WTC11 (cell line): ENCODE measurements at regions not wholly inside any gene's neighbourhood (a gene's known extent, or its start where the extent isn't known, plus 50 kb on each side); places are given as distances from the start of the nearest gene placed in this dataset.

Experiments
- ATAC-seq: fragments of 200-7000 bp; cut with Tn5 transposase; 2 replicates; pipeline ENCODE4 v1.10.0; 2021; ENCODE audit warnings: mild to moderate bottlenecking, moderate library complexity
- CTCF ChIA-PET: fragments of 300-600 bp; sonication (Branson Sonifier 250); formaldehyde crosslinking; loops from one replicate; lab custom pipeline; 2021; ENCODE audit warnings: antibody characterized with exemption; lab: Charles Lee
- POLR2A ChIA-PET: fragments of 350-600 bp; sonication (Branson Sonifier 250); formaldehyde crosslinking; loops from one replicate; lab custom pipeline; 2021; ENCODE audit warnings: antibody characterized with exemption; lab: Charles Lee
- DNase-seq: peaks from one replicate; pipeline ENCODE4 v3.0.0; 2021; ENCODE audit warnings: low spot score
- H3K27ac Mint-ChIP-seq: 2 replicates; pipeline ENCODE4 v1.8.0; 2021; ENCODE audit warnings: mixed read lengths
- H3K27me3 Mint-ChIP-seq: 2 replicates; pipeline ENCODE4 v1.8.0; 2021; ENCODE audit warnings: low read depth, mild to moderate bottlenecking, moderate library complexity, mixed read lengths
- H3K36me3 Mint-ChIP-seq: 2 replicates; pipeline ENCODE4 v1.8.0; 2021; ENCODE audit warnings: mixed read lengths
- H3K4me1 Mint-ChIP-seq: 2 replicates; pipeline ENCODE4 v1.8.0; 2022; ENCODE audit warnings: mixed read lengths
- H3K4me3 Mint-ChIP-seq: 2 replicates; pipeline ENCODE4 v1.8.0; 2021; ENCODE audit warnings: mild to moderate bottlenecking, moderate library complexity, mixed read lengths
- H3K9me3 Mint-ChIP-seq: 2 replicates; pipeline ENCODE4 v1.8.0; 2021; ENCODE audit warnings: mixed read lengths
- CBFB ChIP-seq: sonication (generic); formaldehyde crosslinking; IDR thresholded peaks from 2 replicates; pipeline ENCODE4 v1.8.1; 2022; ENCODE audit warnings: mild to moderate bottlenecking, low read depth, missing genetic modification reagents
- NR1H2 ChIP-seq: sonication (generic); formaldehyde crosslinking; IDR thresholded peaks from 2 replicates; pipeline ENCODE4 v1.9.0; 2021; ENCODE audit warnings: mild to moderate bottlenecking, moderate library complexity, missing genetic modification reagents
- RELA ChIP-seq: sonication (generic); formaldehyde crosslinking; IDR thresholded peaks from 2 replicates; pipeline ENCODE4 v1.8.1; 2022; ENCODE audit warnings: missing genetic modification reagents, mild to moderate bottlenecking, borderline replicate concordance
- SMAD4 ChIP-seq: sonication (generic); formaldehyde crosslinking; IDR thresholded peaks from 2 replicates; pipeline ENCODE4 v1.8.0; 2022; ENCODE audit warnings: mild to moderate bottlenecking, missing genetic modification reagents
- TCF7 ChIP-seq: sonication (generic); formaldehyde crosslinking; IDR thresholded peaks from 2 replicates; pipeline ENCODE4 v1.8.0; 2022; ENCODE audit warnings: mild to moderate bottlenecking, low read depth, missing genetic modification reagents, moderate library complexity
- TEAD1 ChIP-seq: sonication (generic); formaldehyde crosslinking; IDR thresholded peaks from 2 replicates; pipeline ENCODE4 v1.8.0; 2022; ENCODE audit warnings: mild to moderate bottlenecking, missing genetic modification reagents
- TEAD4 ChIP-seq: sonication (generic); formaldehyde crosslinking; IDR thresholded peaks from 2 replicates; pipeline ENCODE4 v1.8.0; 2022; ENCODE audit warnings: mild to moderate bottlenecking, missing genetic modification reagents
- USF1 ChIP-seq: sonication (generic); formaldehyde crosslinking; IDR thresholded peaks from 2 replicates; pipeline ENCODE4 v1.8.0; 2022; ENCODE audit warnings: mild to moderate bottlenecking, missing genetic modification reagents
- ZNF232 ChIP-seq: sonication (generic); formaldehyde crosslinking; IDR thresholded peaks from 2 replicates; pipeline ENCODE4 v1.8.0; 2022; ENCODE audit warnings: mild to moderate bottlenecking, missing genetic modification reagents
- ZNF263 ChIP-seq: sonication (generic); formaldehyde crosslinking; IDR thresholded peaks from 2 replicates; pipeline ENCODE4 v1.8.1; 2022; ENCODE audit warnings: low read depth, mild to moderate bottlenecking, moderate library complexity, missing genetic modification reagents
- ZNF671 ChIP-seq: fragments of 250-450 bp; sonication (Bioruptor Pico); IDR thresholded peaks from 2 replicates; pipeline ENCODE4 v1.8.0; 2021; ENCODE audit warnings: mild to moderate bottlenecking
- TF ChIP-seq, protein P1 (sequence below): sonication (generic); formaldehyde crosslinking; IDR thresholded peaks from 2 replicates; pipeline ENCODE4 v1.8.1; 2022; ENCODE audit warnings: low read depth, mild to moderate bottlenecking, moderate library complexity, missing genetic modification reagents, borderline replicate concordance
- TF ChIP-seq, protein P2 (sequence below): fragments of 250-450 bp; sonication (Bioruptor Pico); IDR thresholded peaks from 2 replicates; pipeline ENCODE4 v1.9.0; 2021; ENCODE audit warnings: moderate library complexity, mild to moderate bottlenecking, inconsistent platforms, borderline replicate concordance
- TF ChIP-seq, protein P3 (sequence below): sonication (generic); formaldehyde crosslinking; IDR thresholded peaks from 2 replicates; pipeline ENCODE4 v1.8.0; 2023; ENCODE audit warnings: missing genetic modification reagents, mild to moderate bottlenecking, borderline replicate concordance
- TF ChIP-seq, protein P4 (sequence below): fragments of 250-450 bp; sonication (Bioruptor Pico); IDR thresholded peaks from 2 replicates; pipeline ENCODE4 v1.8.0; 2021; ENCODE audit warnings: mild to moderate bottlenecking
- TF ChIP-seq, protein P5 (sequence below): sonication (generic); formaldehyde crosslinking; IDR thresholded peaks from 2 replicates; pipeline ENCODE4 v1.8.0; 2023; ENCODE audit warnings: mild to moderate bottlenecking, missing genetic modification reagents
- TF ChIP-seq, protein P6 (sequence below): sonication (generic); formaldehyde crosslinking; IDR thresholded peaks from 2 replicates; pipeline ENCODE4 v1.8.1; 2022; ENCODE audit warnings: mild to moderate bottlenecking, moderate library complexity, missing genetic modification reagents

- TF ChIP-seq, protein P1, sequence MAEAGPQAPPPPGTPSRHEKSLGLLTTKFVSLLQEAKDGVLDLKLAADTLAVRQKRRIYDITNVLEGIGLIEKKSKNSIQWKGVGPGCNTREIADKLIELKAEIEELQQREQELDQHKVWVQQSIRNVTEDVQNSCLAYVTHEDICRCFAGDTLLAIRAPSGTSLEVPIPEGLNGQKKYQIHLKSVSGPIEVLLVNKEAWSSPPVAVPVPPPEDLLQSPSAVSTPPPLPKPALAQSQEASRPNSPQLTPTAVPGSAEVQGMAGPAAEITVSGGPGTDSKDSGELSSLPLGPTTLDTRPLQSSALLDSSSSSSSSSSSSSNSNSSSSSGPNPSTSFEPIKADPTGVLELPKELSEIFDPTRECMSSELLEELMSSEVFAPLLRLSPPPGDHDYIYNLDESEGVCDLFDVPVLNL (CRISPR knock-in tag) = no peak
- no peak for TF ChIP-seq SMAD4 (CRISPR knock-in tag)
- TF ChIP-seq ZNF263 = no peak
Measured at GRCh38 chr1:218073062-218073461, 212.0 kb upstream of the RRP15 start (continued).

DNA sequence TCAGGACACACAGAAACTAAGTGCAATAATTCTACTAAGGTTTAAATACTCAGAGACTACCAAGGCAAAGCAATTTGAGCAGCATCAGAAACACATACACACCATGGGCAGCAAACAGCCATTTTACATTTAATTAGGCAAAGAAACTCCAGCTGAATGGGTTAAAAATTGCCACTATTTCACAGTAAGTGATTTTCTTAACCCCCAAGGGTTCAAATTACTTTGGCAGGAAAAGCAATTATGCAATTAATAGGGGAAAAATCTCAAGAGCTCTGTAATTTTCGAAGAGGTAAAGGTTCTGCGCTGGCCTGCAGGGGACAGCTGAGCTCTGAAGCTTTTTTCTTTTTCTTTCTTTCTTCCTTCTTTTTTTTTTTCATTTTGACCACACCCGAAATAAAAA is 206.2 kb upstream of the RRP15 start:
- POLR2A ChIA-PET = no interaction called here

DNA sequence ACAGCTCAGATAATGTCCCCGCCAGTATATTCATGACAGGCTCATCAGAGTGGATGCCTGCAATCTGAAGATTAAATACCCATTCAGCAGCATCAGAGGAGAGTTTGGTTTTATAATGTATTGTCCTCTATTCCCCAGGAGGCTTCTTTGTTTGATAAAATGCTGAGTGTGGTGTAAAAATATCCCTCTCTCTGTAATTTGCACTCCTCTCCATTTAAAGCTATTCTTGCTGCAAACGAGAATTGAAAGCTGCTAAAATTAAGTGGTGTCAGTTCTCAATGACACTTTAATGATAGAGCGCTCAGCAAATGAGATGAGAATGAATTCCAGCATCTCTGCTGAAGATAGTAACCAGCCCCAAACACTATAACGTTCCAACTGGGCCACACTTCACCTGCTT is 205.7 kb upstream of the RRP15 start:
- ATAC-seq (no peak), DNase-seq (no peak)
- ChIA-PET POLR2A (no interaction called here), CTCF (interaction anchor here (0.6 to 1.0 kb wide), 2 partner anchors 29 to 77 kb away, joined by 3 to 6 read pairs; no protein-coding TSS in a partner anchor)
- no peaks in the 10 kb centered on the region for H3K36me3 Mint-ChIP-seq
- H3K27ac Mint-ChIP-seq = no peak overlapping the region
- H3K27me3 Mint-ChIP-seq = no peaks in the 10 kb centered on the region
- TF ChIP-seq, protein P2, sequence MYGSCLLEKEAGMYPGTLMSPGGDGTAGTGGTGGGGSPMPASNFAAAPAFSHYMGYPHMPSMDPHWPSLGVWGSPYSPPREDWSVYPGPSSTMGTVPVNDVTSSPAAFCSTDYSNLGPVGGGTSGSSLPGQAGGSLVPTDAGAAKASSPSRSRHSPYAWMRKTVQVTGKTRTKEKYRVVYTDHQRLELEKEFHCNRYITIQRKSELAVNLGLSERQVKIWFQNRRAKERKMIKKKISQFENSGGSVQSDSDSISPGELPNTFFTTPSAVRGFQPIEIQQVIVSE (CRISPR knock-in tag) = no peak
- TF ChIP-seq ZNF671 (no peak), NR1H2 (CRISPR knock-in tag) (no peak), USF1 (no peak), ZNF232 (no peak), RELA (no peak), TEAD4 (no peak), CBFB (CRISPR knock-in tag) (no peak)
- TF ChIP-seq, protein P3, sequence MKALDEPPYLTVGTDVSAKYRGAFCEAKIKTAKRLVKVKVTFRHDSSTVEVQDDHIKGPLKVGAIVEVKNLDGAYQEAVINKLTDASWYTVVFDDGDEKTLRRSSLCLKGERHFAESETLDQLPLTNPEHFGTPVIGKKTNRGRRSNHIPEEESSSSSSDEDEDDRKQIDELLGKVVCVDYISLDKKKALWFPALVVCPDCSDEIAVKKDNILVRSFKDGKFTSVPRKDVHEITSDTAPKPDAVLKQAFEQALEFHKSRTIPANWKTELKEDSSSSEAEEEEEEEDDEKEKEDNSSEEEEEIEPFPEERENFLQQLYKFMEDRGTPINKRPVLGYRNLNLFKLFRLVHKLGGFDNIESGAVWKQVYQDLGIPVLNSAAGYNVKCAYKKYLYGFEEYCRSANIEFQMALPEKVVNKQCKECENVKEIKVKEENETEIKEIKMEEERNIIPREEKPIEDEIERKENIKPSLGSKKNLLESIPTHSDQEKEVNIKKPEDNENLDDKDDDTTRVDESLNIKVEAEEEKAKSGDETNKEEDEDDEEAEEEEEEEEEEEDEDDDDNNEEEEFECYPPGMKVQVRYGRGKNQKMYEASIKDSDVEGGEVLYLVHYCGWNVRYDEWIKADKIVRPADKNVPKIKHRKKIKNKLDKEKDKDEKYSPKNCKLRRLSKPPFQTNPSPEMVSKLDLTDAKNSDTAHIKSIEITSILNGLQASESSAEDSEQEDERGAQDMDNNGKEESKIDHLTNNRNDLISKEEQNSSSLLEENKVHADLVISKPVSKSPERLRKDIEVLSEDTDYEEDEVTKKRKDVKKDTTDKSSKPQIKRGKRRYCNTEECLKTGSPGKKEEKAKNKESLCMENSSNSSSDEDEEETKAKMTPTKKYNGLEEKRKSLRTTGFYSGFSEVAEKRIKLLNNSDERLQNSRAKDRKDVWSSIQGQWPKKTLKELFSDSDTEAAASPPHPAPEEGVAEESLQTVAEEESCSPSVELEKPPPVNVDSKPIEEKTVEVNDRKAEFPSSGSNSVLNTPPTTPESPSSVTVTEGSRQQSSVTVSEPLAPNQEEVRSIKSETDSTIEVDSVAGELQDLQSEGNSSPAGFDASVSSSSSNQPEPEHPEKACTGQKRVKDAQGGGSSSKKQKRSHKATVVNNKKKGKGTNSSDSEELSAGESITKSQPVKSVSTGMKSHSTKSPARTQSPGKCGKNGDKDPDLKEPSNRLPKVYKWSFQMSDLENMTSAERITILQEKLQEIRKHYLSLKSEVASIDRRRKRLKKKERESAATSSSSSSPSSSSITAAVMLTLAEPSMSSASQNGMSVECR (CRISPR knock-in tag) = no peak
- TF ChIP-seq, protein P4, sequence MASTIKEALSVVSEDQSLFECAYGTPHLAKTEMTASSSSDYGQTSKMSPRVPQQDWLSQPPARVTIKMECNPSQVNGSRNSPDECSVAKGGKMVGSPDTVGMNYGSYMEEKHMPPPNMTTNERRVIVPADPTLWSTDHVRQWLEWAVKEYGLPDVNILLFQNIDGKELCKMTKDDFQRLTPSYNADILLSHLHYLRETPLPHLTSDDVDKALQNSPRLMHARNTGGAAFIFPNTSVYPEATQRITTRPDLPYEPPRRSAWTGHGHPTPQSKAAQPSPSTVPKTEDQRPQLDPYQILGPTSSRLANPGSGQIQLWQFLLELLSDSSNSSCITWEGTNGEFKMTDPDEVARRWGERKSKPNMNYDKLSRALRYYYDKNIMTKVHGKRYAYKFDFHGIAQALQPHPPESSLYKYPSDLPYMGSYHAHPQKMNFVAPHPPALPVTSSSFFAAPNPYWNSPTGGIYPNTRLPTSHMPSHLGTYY (CRISPR knock-in tag) = no peak
- TF ChIP-seq, protein P5, sequence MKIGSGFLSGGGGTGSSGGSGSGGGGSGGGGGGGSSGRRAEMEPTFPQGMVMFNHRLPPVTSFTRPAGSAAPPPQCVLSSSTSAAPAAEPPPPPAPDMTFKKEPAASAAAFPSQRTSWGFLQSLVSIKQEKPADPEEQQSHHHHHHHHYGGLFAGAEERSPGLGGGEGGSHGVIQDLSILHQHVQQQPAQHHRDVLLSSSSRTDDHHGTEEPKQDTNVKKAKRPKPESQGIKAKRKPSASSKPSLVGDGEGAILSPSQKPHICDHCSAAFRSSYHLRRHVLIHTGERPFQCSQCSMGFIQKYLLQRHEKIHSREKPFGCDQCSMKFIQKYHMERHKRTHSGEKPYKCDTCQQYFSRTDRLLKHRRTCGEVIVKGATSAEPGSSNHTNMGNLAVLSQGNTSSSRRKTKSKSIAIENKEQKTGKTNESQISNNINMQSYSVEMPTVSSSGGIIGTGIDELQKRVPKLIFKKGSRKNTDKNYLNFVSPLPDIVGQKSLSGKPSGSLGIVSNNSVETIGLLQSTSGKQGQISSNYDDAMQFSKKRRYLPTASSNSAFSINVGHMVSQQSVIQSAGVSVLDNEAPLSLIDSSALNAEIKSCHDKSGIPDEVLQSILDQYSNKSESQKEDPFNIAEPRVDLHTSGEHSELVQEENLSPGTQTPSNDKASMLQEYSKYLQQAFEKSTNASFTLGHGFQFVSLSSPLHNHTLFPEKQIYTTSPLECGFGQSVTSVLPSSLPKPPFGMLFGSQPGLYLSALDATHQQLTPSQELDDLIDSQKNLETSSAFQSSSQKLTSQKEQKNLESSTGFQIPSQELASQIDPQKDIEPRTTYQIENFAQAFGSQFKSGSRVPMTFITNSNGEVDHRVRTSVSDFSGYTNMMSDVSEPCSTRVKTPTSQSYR (CRISPR knock-in tag) = no peak
- H3K4me3 Mint-ChIP-seq = no peak overlapping the region
- peaks cover 5% of the 10 kb centered on the region for H3K9me3 Mint-ChIP-seq
- peaks cover 10% of the 10 kb centered on the region for H3K4me1 Mint-ChIP-seq

More for the DNA sequence above, 206.2 kb upstream of the RRP15 start:
- Mint-ChIP-seq H3K4me1 (peaks cover 10% of the 10 kb centered on the region), H3K36me3 (no peaks in the 10 kb centered on the region), H3K9me3 (peaks cover 5% of the 10 kb centered on the region), H3K4me3 (no peak overlapping the region), H3K27ac (no peak overlapping the region), H3K27me3 (no peaks in the 10 kb centered on the region)
- DNase-seq (no peak), ATAC-seq (no peak)
- CTCF ChIA-PET = interaction anchor here (0.6 to 1.0 kb wide), 3 partner anchors 29 to 323 kb away, joined by 3 to 6 read pairs (median 3); no protein-coding TSS in a partner anchor
- TF ChIP-seq TEAD1 (CRISPR knock-in tag) = no peak
- TF ChIP-seq TCF7 = no peak
- TF ChIP-seq, protein P6, sequence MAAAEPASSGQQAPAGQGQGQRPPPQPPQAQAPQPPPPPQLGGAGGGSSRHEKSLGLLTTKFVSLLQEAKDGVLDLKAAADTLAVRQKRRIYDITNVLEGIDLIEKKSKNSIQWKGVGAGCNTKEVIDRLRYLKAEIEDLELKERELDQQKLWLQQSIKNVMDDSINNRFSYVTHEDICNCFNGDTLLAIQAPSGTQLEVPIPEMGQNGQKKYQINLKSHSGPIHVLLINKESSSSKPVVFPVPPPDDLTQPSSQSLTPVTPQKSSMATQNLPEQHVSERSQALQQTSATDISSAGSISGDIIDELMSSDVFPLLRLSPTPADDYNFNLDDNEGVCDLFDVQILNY = no peak
